ENCODE measurements at regions not wholly inside any gene's neighbourhood (a gene's known extent, or its start where the extent isn't known, plus 50 kb on each side); places are given as distances from the start of the nearest gene placed in this dataset.

GRCh38 chrX:98459669-98460068 lies 1576.0 kb downstream of the RPA4 start:
- FAIRE-seq (no peak), DNase-seq (ENCODE audit: insufficient read length, low spot score) (no peak)
- TF ChIP-seq CTCF (IDR thresholded peaks at IDR 0.05; ENCODE audit: insufficient read depth, missing control alignments), result no peak

DNA sequence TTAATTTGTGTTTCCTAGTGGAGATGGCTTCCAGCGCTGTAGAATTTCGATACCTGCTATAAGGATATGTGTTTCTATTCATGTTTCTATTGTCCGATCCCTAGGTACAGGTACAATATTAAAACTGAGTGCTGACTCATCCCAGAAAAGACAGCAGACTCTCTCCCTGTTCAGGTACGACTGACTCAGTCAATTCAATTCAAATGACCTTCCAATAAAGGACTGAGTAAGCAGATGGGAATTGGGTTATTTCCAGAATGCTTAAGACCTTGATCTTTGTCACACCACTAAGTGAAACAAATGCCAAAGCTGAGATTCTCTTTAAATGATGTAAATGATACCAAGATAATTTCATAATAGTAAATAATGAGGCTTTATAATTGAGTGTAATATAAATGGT lies 1596.9 kb downstream of the RPA4 start:
- no peak for DNase-seq (ENCODE audit: insufficient read length, low spot score)
- FAIRE-seq, result no peak
- no peak for TF ChIP-seq CTCF (IDR thresholded peaks at IDR 0.05; ENCODE audit: insufficient read depth, missing control alignments)

DNA sequence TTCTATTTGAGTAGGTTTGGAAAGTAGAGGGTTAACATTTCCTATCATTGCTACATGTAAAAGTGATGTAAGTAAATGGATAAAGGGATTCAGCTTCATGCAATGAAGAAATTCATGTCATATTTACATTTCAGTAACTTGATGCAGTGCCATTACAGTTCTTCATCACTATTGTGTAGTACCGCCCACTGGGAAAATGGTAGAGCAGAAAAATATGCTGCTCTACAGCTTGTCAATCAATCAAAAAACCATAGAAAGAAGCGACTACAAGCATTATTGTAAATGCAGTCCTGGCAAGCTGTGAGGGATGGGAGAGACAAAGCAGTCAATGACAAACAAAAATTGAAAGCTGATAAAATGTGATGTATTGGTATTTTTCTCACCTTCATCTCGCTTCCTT lies 1597.9 kb downstream of the RPA4 start:
- DNase-seq (ENCODE audit: insufficient read length, low spot score) (no peak), FAIRE-seq (no peak)
- TF ChIP-seq CTCF (IDR thresholded peaks at IDR 0.05; ENCODE audit: insufficient read depth, missing control alignments), result no peak

- TF ChIP-seq CTCF (IDR thresholded peaks at IDR 0.05; ENCODE audit: insufficient read depth, missing control alignments), result no peak
- FAIRE-seq (no peak), DNase-seq (ENCODE audit: insufficient read length, low spot score) (no peak)
These were observed 1607.0 kb downstream of the RPA4 start for GRCh38 chrX:98490670-98491069.

DNA sequence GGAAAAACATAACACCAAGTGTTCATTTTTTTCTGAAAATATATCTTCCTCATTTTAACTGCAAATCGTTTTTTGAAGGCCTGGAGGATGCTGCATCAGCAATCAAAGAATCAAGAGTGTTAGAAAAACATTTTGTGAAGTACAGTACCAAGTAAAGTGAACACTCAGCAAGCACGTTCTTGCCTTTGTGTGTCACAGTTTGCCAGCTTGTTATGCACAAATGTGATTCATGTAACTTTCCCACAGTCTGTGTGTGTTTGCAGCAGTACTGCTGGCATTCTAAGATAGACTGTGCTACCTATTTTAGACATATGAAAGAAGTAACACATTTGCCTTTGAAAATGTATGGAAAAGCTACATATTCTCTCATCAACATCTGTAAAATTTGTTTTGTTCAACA lies 1617.7 kb downstream of the RPA4 start:
- no peak for TF ChIP-seq CTCF (IDR thresholded peaks at IDR 0.05; ENCODE audit: insufficient read depth, missing control alignments)
- FAIRE-seq (no peak), DNase-seq (ENCODE audit: insufficient read length, low spot score) (no peak)

- no peak for FAIRE-seq
- DNase-seq (ENCODE audit: insufficient read length, low spot score), result no peak
- no peak for TF ChIP-seq CTCF (IDR thresholded peaks at IDR 0.05; ENCODE audit: insufficient read depth, missing control alignments)
These were observed 1623.2 kb downstream of the RPA4 start for GRCh38 chrX:98506907-98507306.

DNA sequence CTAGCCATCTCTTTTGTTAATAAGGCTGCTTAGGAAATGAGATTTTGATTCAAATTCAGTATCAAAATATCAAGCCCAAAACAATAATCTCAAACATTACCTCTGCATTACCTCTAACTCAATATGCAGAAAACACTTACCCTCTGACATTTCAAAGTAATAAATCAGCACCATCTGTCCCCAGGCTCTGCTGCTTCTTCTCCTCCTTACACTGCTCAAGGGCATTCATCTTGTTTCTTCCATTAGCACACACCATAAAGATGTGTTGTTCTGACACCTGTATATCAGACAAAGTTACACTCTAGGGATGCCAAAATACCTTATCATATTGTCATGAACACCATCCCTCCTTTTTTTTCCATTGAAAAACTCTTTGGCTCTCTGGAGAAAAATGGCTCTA lies 1630.3 kb downstream of the RPA4 start:
- TF ChIP-seq CTCF (IDR thresholded peaks at IDR 0.05; ENCODE audit: insufficient read depth, missing control alignments), result no peak
- DNase-seq (ENCODE audit: insufficient read length, low spot score), result no peak
- FAIRE-seq, result no peak
